OCI-LY1 (cell line): ENCODE measurements at regions not wholly inside any gene's neighbourhood (a gene's known extent, or its start where the extent isn't known, plus 50 kb on each side); places are given as distances from the start of the nearest gene placed in this dataset.

Source experiments
- H2AFZ ChIP-seq: fragments of 200-600 bp; sonication (generic), shearing (Covaris generic); 2 replicates; pipeline ENCODE4 v1.6.0; 2014; ENCODE audit warnings: antibody characterized with exemption, mild to moderate bottlenecking, low read length
- H3F3A ChIP-seq: fragments of 200-600 bp; sonication (generic), shearing (Covaris generic); 2 replicates; pipeline ENCODE4 v1.6.0; 2014; ENCODE audit warnings: mild to moderate bottlenecking, antibody characterized with exemption, low read length, moderate library complexity; ENCODE audit not compliant: insufficient read depth
- H3K27ac ChIP-seq: fragments of 200-600 bp; sonication (generic); 2 replicates; pipeline ENCODE4 v1.5.1; 2014; ENCODE audit warnings: low read length, mixed run types, mild to moderate bottlenecking, low read depth; ENCODE audit not compliant: poor library complexity, severe bottlenecking
- H3K27me3 ChIP-seq: fragments of 200-600 bp; sonication (generic); 2 replicates; pipeline ENCODE4 v1.6.0; 2014; ENCODE audit warnings: antibody characterized with exemption, mild to moderate bottlenecking, low read length, moderate library complexity; ENCODE audit not compliant: insufficient read depth
- H3K36me3 ChIP-seq: fragments of 200-600 bp; sonication (generic); 2 replicates; pipeline ENCODE4 v1.6.1; 2014; ENCODE audit warnings: mild to moderate bottlenecking, antibody characterized with exemption, low read length, moderate library complexity, mixed read lengths; ENCODE audit not compliant: insufficient read depth
- H3K4me1 ChIP-seq: fragments of 200-600 bp; sonication (generic); 2 replicates; pipeline ENCODE4 v1.5.1; 2014; ENCODE audit warnings: mild to moderate bottlenecking, low read length, moderate library complexity; ENCODE audit not compliant: insufficient read depth, severe bottlenecking
- H3K4me2 ChIP-seq: fragments of 200-600 bp; sonication (generic), shearing (Covaris generic); 2 replicates; pipeline ENCODE4 v1.6.1; 2014; ENCODE audit warnings: low read length
- H3K4me3 ChIP-seq: fragments of 200-600 bp; sonication (generic); 2 replicates; pipeline ENCODE4 v1.5.1; 2014; ENCODE audit warnings: low read length, low read depth, mild to moderate bottlenecking, mixed read lengths; ENCODE audit not compliant: poor library complexity, severe bottlenecking
- H3K79me2 ChIP-seq: fragments of 200-600 bp; shearing (Covaris generic); 2 replicates; pipeline ENCODE4 v1.6.1; 2016; ENCODE audit warnings: mixed run types, low read length, mixed read lengths; ENCODE audit not compliant: insufficient read depth
- H3K9ac ChIP-seq: fragments of 200-600 bp; sonication (generic), shearing (Covaris generic); 2 replicates; pipeline ENCODE4 v1.6.1; 2014; ENCODE audit warnings: mild to moderate bottlenecking, low read length, mixed read lengths
- H3K9me2 ChIP-seq: fragments of 200-600 bp; sonication (generic), shearing (Covaris generic); 2 replicates; pipeline ENCODE4 v1.6.1; 2014; ENCODE audit warnings: low read depth, mild to moderate bottlenecking, low read length, mixed read lengths
- H3K9me3 ChIP-seq: fragments of 200-600 bp; shearing (Covaris generic); 2 replicates; pipeline ENCODE4 v1.6.1; 2014; ENCODE audit warnings: low read length, mixed read lengths
- H4K20me1 ChIP-seq: fragments of 200-600 bp; sonication (generic), shearing (Covaris generic); 2 replicates; pipeline ENCODE4 v1.6.0; 2016; ENCODE audit warnings: mild to moderate bottlenecking, low read length; ENCODE audit not compliant: insufficient read depth
- EZH2 ChIP-seq: fragments of 200-600 bp; sonication (generic), shearing (Covaris generic); IDR thresholded peaks from 2 replicates; pipeline ENCODE4 v1.8.0; 2017; ENCODE audit warnings: borderline replicate concordance, mixed run types, mild to moderate bottlenecking, antibody characterized with exemption, low read length, moderate library complexity, mixed read lengths
- TF ChIP-seq, protein P1 (sequence below): fragments of 200-600 bp; sonication (generic), shearing (Covaris generic); IDR thresholded peaks from 2 replicates; pipeline ENCODE4 v1.5.1; 2017; ENCODE audit warnings: mild to moderate bottlenecking, antibody characterized with exemption, low read length, moderate library complexity, mixed read lengths

DNA sequence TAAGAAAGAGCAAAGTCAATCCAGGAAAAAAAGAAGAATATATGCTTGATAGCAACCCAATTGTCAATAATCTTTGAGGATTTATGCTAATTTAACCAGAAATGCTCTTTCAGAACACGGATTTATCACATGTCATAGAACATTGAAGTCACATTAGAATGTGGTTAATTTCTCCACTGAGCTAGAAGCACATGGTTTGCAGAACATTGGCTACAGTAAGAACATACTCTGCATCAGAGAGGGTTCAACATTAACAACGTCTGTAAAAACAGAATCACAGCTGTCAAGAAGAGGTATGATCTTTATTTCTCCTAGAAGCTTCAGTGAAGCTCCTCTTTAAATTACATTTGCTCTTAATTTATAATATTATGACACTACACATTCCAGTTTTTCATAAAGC is 619.7 kb upstream of the AGTR1 start:
- Histone ChIP-seq H4K20me1 (no peaks in the 10 kb centered on the region), H3F3A (no peaks in the 10 kb centered on the region), H3K27me3 (no peaks in the 10 kb centered on the region), H3K27ac (peak overlapping the region; percentile 12), H2AFZ (0 out of 2 replicates have a peak overlapping the region, but pooled peaks have one; percentile 8), H3K9ac (no peak overlapping the region), H3K36me3 (no peaks in the 10 kb centered on the region), H3K79me2 (no peaks in the 10 kb centered on the region), H3K9me3 (no peaks in the 10 kb centered on the region), H3K4me1 (peaks cover 32% of the 10 kb centered on the region), H3K9me2 (no peaks in the 10 kb centered on the region), H3K4me2 (no peak overlapping the region), H3K4me3 (no peak overlapping the region)
- TF ChIP-seq, protein P1, sequence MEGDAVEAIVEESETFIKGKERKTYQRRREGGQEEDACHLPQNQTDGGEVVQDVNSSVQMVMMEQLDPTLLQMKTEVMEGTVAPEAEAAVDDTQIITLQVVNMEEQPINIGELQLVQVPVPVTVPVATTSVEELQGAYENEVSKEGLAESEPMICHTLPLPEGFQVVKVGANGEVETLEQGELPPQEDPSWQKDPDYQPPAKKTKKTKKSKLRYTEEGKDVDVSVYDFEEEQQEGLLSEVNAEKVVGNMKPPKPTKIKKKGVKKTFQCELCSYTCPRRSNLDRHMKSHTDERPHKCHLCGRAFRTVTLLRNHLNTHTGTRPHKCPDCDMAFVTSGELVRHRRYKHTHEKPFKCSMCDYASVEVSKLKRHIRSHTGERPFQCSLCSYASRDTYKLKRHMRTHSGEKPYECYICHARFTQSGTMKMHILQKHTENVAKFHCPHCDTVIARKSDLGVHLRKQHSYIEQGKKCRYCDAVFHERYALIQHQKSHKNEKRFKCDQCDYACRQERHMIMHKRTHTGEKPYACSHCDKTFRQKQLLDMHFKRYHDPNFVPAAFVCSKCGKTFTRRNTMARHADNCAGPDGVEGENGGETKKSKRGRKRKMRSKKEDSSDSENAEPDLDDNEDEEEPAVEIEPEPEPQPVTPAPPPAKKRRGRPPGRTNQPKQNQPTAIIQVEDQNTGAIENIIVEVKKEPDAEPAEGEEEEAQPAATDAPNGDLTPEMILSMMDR = no peak
- no peak for TF ChIP-seq EZH2

DNA sequence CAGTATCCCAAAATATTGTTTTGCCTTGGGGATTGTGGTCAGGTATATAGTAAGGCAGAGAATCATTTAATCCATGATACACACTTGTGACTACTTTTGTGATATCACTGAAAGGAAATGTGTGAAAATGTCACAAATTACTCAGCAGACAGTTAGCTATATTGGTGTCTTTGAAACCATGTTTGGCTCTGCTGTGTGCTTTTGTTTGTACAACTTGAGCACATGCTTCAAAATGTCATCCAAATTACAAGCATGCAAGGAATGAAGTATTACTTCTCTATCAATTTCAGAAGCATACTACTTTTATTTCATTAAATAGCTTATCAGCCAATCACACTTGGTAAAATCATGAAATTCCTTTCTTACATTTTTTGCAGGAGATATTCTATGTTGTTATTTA is 619.0 kb upstream of the AGTR1 start:
- Histone ChIP-seq H3K9me2 (no peaks in the 10 kb centered on the region), H3K9me3 (no peaks in the 10 kb centered on the region), H2AFZ (0 out of 2 replicates have a peak overlapping the region, but pooled peaks have one; percentile 8), H3K4me2 (no peak overlapping the region), H3K27ac (peak overlapping the region; percentile 12), H3K27me3 (no peaks in the 10 kb centered on the region), H3K79me2 (no peaks in the 10 kb centered on the region), H4K20me1 (no peaks in the 10 kb centered on the region), H3K9ac (no peak overlapping the region), H3F3A (no peaks in the 10 kb centered on the region), H3K4me1 (peaks cover 39% of the 10 kb centered on the region), H3K4me3 (no peak overlapping the region), H3K36me3 (no peaks in the 10 kb centered on the region)
- TF ChIP-seq EZH2 = no peak
- TF ChIP-seq, protein P1 = no peak

DNA sequence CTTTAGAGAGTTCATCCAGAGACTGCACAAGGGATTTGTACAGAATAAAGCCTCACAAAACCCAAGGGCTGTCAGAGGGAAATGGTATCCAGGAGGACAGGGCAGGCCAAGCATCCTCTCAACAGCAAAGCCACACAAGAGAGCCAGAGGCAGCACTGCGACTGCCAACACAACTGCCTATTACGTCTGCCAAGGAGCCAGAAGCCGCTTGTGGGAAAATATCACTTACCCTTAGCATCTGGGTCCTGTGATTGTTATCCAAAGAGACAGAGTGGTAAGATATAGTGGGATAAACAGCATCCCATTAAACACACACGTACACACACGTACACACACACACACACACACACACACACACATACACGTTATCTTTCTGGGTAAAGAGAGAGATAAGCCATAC is 618.3 kb upstream of the AGTR1 start:
- Histone ChIP-seq H3F3A (no peaks in the 10 kb centered on the region), H2AFZ (0 out of 2 replicates have a peak overlapping the region, but pooled peaks have one; percentile 8), H3K9me2 (no peaks in the 10 kb centered on the region), H3K36me3 (no peaks in the 10 kb centered on the region), H3K27ac (no peak overlapping the region), H3K4me3 (no peak overlapping the region), H3K9me3 (no peaks in the 10 kb centered on the region), H3K4me2 (0 out of 2 replicates have a peak overlapping the region, but pooled peaks have one; percentile 1), H3K4me1 (peaks cover 46% of the 10 kb centered on the region), H3K27me3 (no peaks in the 10 kb centered on the region), H3K9ac (no peak overlapping the region), H4K20me1 (no peaks in the 10 kb centered on the region), H3K79me2 (no peaks in the 10 kb centered on the region)
- TF ChIP-seq EZH2 = no peak
- TF ChIP-seq, protein P1 = no peak
